Retinal pigment epithelial cell (primary cell): ENCODE measurements at regions not wholly inside any gene's neighbourhood (a gene's known extent, or its start where the extent isn't known, plus 50 kb on each side); places are given as distances from the start of the nearest gene placed in this dataset.

ENCODE experiments used
- DNase-seq: peaks from one replicate; pipeline ENCODE4 v3.0.0-alpha.2; 2010; ENCODE audit warnings: low read depth
- H3K4me3 ChIP-seq: 2 replicates; pipeline ENCODE4 v1.5.1; 2011; ENCODE audit warnings: mild to moderate bottlenecking, low read length, control low read depth, moderate library complexity
- CTCF ChIP-seq: conservative IDR thresholded peaks from 2 replicates; pipeline ENCODE4 v1.5.1; 2011; ENCODE audit warnings: low read depth, low read length, control low read depth, inconsistent platforms

- H3K4me3 ChIP-seq: no peak overlapping the region
- DNase-seq: no peak
- no peak for TF ChIP-seq CTCF
Observed at GRCh38 chr9:134515026-134515821, 126.4 kb upstream of the COL5A1 start.

- no peak for TF ChIP-seq CTCF
- DNase-seq: no peak
- no peak overlapping the region for H3K4me3 ChIP-seq
Observed at GRCh38 chr9:134516464-134516863, 125.1 kb upstream of the COL5A1 start.

- no peak for DNase-seq
- no peak for TF ChIP-seq CTCF
- no peak overlapping the region for H3K4me3 ChIP-seq
Observed at GRCh38 chr9:134517069-134517680, 124.4 kb upstream of the COL5A1 start.

GRCh38 chr9:134518004-134518606 is 123.5 kb upstream of the COL5A1 start:
- H3K4me3 ChIP-seq: no peak overlapping the region
- no peak for DNase-seq
- TF ChIP-seq CTCF: no peak

GRCh38 chr9:134519375-134520070 is 122.1 kb upstream of the COL5A1 start:
- no peak for DNase-seq
- no peak overlapping the region for H3K4me3 ChIP-seq
- no peak for TF ChIP-seq CTCF

- no peak for TF ChIP-seq CTCF
- H3K4me3 ChIP-seq: no peak overlapping the region
- no peak for DNase-seq
Observed at GRCh38 chr9:134521817-134522501, 119.6 kb upstream of the COL5A1 start.
